ENCODE measurements at regions not wholly inside any gene's neighbourhood (a gene's known extent, or its start where the extent isn't known, plus 50 kb on each side); places are given as distances from the start of the nearest gene placed in this dataset.

GRCh38 chr11:112617977-112618826, 343.0 kb upstream of the NCAM1 start:
- TF ChIP-seq, protein P1, sequence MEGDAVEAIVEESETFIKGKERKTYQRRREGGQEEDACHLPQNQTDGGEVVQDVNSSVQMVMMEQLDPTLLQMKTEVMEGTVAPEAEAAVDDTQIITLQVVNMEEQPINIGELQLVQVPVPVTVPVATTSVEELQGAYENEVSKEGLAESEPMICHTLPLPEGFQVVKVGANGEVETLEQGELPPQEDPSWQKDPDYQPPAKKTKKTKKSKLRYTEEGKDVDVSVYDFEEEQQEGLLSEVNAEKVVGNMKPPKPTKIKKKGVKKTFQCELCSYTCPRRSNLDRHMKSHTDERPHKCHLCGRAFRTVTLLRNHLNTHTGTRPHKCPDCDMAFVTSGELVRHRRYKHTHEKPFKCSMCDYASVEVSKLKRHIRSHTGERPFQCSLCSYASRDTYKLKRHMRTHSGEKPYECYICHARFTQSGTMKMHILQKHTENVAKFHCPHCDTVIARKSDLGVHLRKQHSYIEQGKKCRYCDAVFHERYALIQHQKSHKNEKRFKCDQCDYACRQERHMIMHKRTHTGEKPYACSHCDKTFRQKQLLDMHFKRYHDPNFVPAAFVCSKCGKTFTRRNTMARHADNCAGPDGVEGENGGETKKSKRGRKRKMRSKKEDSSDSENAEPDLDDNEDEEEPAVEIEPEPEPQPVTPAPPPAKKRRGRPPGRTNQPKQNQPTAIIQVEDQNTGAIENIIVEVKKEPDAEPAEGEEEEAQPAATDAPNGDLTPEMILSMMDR (IDR thresholded peaks at IDR 0.05): no peak
- no peak for TF ChIP-seq ZFX (IDR thresholded peaks at IDR 0.05; ENCODE audit: borderline replicate concordance)
